CD14-positive monocyte (primary cell): ENCODE measurements at regions not wholly inside any gene's neighbourhood (a gene's known extent, or its start where the extent isn't known, plus 50 kb on each side); places are given as distances from the start of the nearest gene placed in this dataset.

Experiments
- DNase-seq, 3 donors: peaks; one replicate each; pipeline ENCODE4 v3.0.0-alpha.2; 2011 to 2022
- H2AFZ ChIP-seq: 2 replicates; pipeline ENCODE4 v1.6.0; 2012; ENCODE audit warnings: mild to moderate bottlenecking, low read depth, low read length, inconsistent platforms; ENCODE audit not compliant: insufficient read depth, poor library complexity, severe bottlenecking
- H3K27ac ChIP-seq, 2 donors: 1 replicate in 1 of 2; 2 replicates in 1 of 2; pipeline ENCODE4 v1.5.1; 2012 to 2013; ENCODE audit warnings: low read length in 2 of 2, control low read depth in 1 of 2, inconsistent platforms in 1 of 2, low read depth in 1 of 2, mild to moderate bottlenecking in 1 of 2
- H3K27me3 ChIP-seq, 2 donors: one replicate each; pipeline versions ENCODE4 v1.6.0 to v1.6.1; 2011 to 2013; ENCODE audit warnings: low read length in 2 of 2; ENCODE audit not compliant: control insufficient read depth in 2 of 2, insufficient read depth in 2 of 2
- H3K36me3 ChIP-seq, 2 donors: replicated peaks in 1 of 2; 1 replicate in 1 of 2; 2 replicates in 1 of 2; pipeline versions ENCODE4 v1.5.1 to v1.6.1; 2012 to 2013; ENCODE audit warnings: low read length in 2 of 2, control low read depth in 1 of 2, inconsistent platforms in 1 of 2, mild to moderate bottlenecking in 1 of 2; ENCODE audit not compliant: insufficient read depth in 2 of 2, control insufficient read depth in 1 of 2
- H3K4me1 ChIP-seq, 2 donors: 1 replicate in 1 of 2; 2 replicates in 1 of 2; pipeline versions ENCODE4 v1.5.1 to v1.6.1; 2012 to 2013; ENCODE audit warnings: low read length in 2 of 2, control low read depth in 1 of 2, inconsistent platforms in 1 of 2, mild to moderate bottlenecking in 1 of 2, moderate library complexity in 1 of 2; ENCODE audit not compliant: insufficient read depth in 2 of 2, control insufficient read depth in 1 of 2
- H3K4me2 ChIP-seq: replicated peaks from 2 replicates; pipeline ENCODE3; 2012; ENCODE audit warnings: low read length, moderate library complexity, mild to moderate bottlenecking; ENCODE audit not compliant: poor library complexity, severe bottlenecking; ENCODE audit errors: extremely low read depth
- H3K4me3 ChIP-seq, 3 experiments: fragments of 200-600 bp in 1 of 3; sonication (generic) in 1 of 3; replicated peaks in 1 of 3; 1 replicate in 2 of 3; 2 replicates in 1 of 3; pipeline ENCODE4 v1.5.1; 2011 to 2013; ENCODE audit warnings: low read length in 3 of 3, mild to moderate bottlenecking in 3 of 3, control low read depth in 2 of 3, low read depth in 2 of 3, inconsistent platforms in 1 of 3, moderate library complexity in 1 of 3
- H3K79me2 ChIP-seq: 2 replicates; pipeline ENCODE4 v1.6.0; 2012; ENCODE audit warnings: mild to moderate bottlenecking, control low read depth, inconsistent platforms, low read length, moderate library complexity; ENCODE audit not compliant: insufficient read depth
- H3K9ac ChIP-seq: 2 replicates; pipeline ENCODE4 v1.6.0; 2017; ENCODE audit warnings: low read length, mild to moderate bottlenecking; ENCODE audit not compliant: insufficient read depth, poor library complexity, severe bottlenecking
- H3K9me3 ChIP-seq, 2 donors: replicated peaks in 1 of 2; 1 replicate in 1 of 2; 2 replicates in 1 of 2; pipeline versions ENCODE4 v1.5.1 to v1.6.1; 2012 to 2013; ENCODE audit warnings: low read length in 2 of 2, control low read depth in 1 of 2; ENCODE audit not compliant: control insufficient read depth in 1 of 2, insufficient read depth in 1 of 2
- H4K20me1 ChIP-seq: 2 replicates; pipeline ENCODE4 v1.6.0; 2012; ENCODE audit warnings: mild to moderate bottlenecking, low read length, control low read depth, moderate library complexity; ENCODE audit not compliant: insufficient read depth
- H3K27ac Mint-ChIP-seq, 7 donors: one replicate each; pipeline ENCODE4 v1.8.0; 2020; ENCODE audit warnings: mild to moderate bottlenecking in 7 of 7, mixed read lengths in 7 of 7, moderate library complexity in 6 of 7, inconsistent platforms in 2 of 7
- H3K27me3 Mint-ChIP-seq, 3 donors: one replicate each; pipeline ENCODE4 v1.8.0; 2021 to 2022; ENCODE audit warnings: low read depth in 3 of 3, mild to moderate bottlenecking in 3 of 3, mixed read lengths in 3 of 3, moderate library complexity in 3 of 3, inconsistent platforms in 1 of 3
- H3K36me3 Mint-ChIP-seq, 2 donors: one replicate each; pipeline ENCODE4 v1.8.0; 2020; ENCODE audit warnings: mixed read lengths in 2 of 2, inconsistent platforms in 1 of 2, mild to moderate bottlenecking in 1 of 2
- H3K4me1 Mint-ChIP-seq: one replicate; pipeline ENCODE4 v1.8.0; 2020; ENCODE audit warnings: mild to moderate bottlenecking, mixed read lengths
- H3K4me3 Mint-ChIP-seq, 2 donors: one replicate each; pipeline ENCODE4 v1.8.0; 2020; ENCODE audit warnings: mild to moderate bottlenecking in 2 of 2, mixed read lengths in 2 of 2, moderate library complexity in 1 of 2
- H3K9me3 Mint-ChIP-seq, 7 donors: one replicate each; pipeline ENCODE4 v1.8.0; 2020 to 2022; ENCODE audit warnings: mixed read lengths in 7 of 7, mild to moderate bottlenecking in 6 of 7, moderate library complexity in 6 of 7, inconsistent platforms in 2 of 7
- CTCF ChIP-seq: fragments of 200-600 bp; IDR thresholded peaks from one replicate; pipeline ENCODE4 v1.8.0; 2022; ENCODE audit warnings: antibody characterized with exemption, mild to moderate bottlenecking
- WGBS: methylation state at CpG from one replicate; pipeline ENCODE4 v1.1.5; 2013; ENCODE audit warnings: missing lambda C conversion rate; ENCODE audit not compliant: insufficient coverage; 5-methylcytosine and 5-hydroxymethylcytosine counted together
- intact Hi-C, 2 donors: fragments of 100-400 bp; cut with micrococcal nuclease; formaldehyde crosslinking; loops; one replicate each; pipeline versions ENCODE4 v1.15.0 to v1.15.1; 2023

GRCh38 chr5:93174930-93175329 is 406.1 kb downstream of the NR2F1-AS1 start:
- H3K27ac ChIP-seq = no peak overlapping the region
- no peak overlapping the region for H3K4me2 ChIP-seq
- no peaks in the 10 kb centered on the region for H3K36me3 ChIP-seq
- no peak overlapping the region for H3K9ac ChIP-seq
- Mint-ChIP-seq H3K4me1 (no peaks in the 10 kb centered on the region), H3K9me3 (peaks cover 5 to 12% (median 9%) of the 10 kb centered on the region in 7 donors), H3K4me3 (no peak overlapping the region), H3K36me3 (no peaks in the 10 kb centered on the region), H3K27ac (no peak overlapping the region), H3K27me3 (no peaks in the 10 kb centered on the region)
- no peaks in the 10 kb centered on the region for H3K4me1 ChIP-seq
- intact Hi-C loops = no loop called here
- WGBS = no CpG with 5 or more reads among the region's 1 CpG
- peaks cover 0 to 19% of the 10 kb centered on the region in 2 donors for H3K9me3 ChIP-seq
- H3K79me2 ChIP-seq = no peaks in the 10 kb centered on the region
- DNase-seq = no peak
- H3K4me3 ChIP-seq = no peak overlapping the region
- H4K20me1 ChIP-seq = no peaks in the 10 kb centered on the region
- no peaks in the 10 kb centered on the region for H3K27me3 ChIP-seq
- H2AFZ ChIP-seq = no peak overlapping the region
- TF ChIP-seq CTCF = no peak

- WGBS = no CpG with 5 or more reads among the region's 2 CpGs
- H3K4me1 Mint-ChIP-seq = no peaks in the 10 kb centered on the region
- no peak overlapping the region for H3K4me3 Mint-ChIP-seq
- no peak overlapping the region for H3K27ac Mint-ChIP-seq
- Histone ChIP-seq H3K27me3 (no peaks in the 10 kb centered on the region), H3K4me3 (no peak overlapping the region), H3K4me1 (no peaks in the 10 kb centered on the region), H4K20me1 (no peaks in the 10 kb centered on the region), H2AFZ (no peak overlapping the region), H3K4me2 (no peak overlapping the region), H3K27ac (no peak overlapping the region), H3K36me3 (no peaks in the 10 kb centered on the region), H3K9ac (no peak overlapping the region), H3K79me2 (no peaks in the 10 kb centered on the region), H3K9me3 (no peaks in the 10 kb centered on the region)
- H3K27me3 Mint-ChIP-seq = no peaks in the 10 kb centered on the region
- peaks cover 0 to 7% (median 4%) of the 10 kb centered on the region in 7 donors for H3K9me3 Mint-ChIP-seq
- TF ChIP-seq CTCF = no peak
- H3K36me3 Mint-ChIP-seq = no peaks in the 10 kb centered on the region
- DNase-seq = no peak
- intact Hi-C loops = no loop called here
These were observed 415.5 kb downstream of the NR2F1-AS1 start for GRCh38 chr5:93165559-93165958.
